Esophagus muscularis mucosa (tissue), 4 donors: ENCODE measurements at regions not wholly inside any gene's neighbourhood (a gene's known extent, or its start where the extent isn't known, plus 50 kb on each side); places are given as distances from the start of the nearest gene placed in this dataset.

Source experiments
- DNase-seq: peaks from one replicate; pipeline ENCODE4 v3.0.0-alpha.2; 2017; ENCODE audit errors: extremely low spot score
- H3K27ac ChIP-seq, 4 donors: fragments of 200-600 bp; sonication (generic); replicated peaks in 1 of 4; 1 replicate in 3 of 4; 2 replicates in 1 of 4; pipeline ENCODE4 v1.5.1; 2016 to 2019; ENCODE audit warnings: mild to moderate bottlenecking in 1 of 4
- H3K27me3 ChIP-seq, 4 donors: fragments of 200-600 bp; sonication (generic); one replicate each; pipeline versions ENCODE4 v1.5.1 to v1.6.0; 2016 to 2019
- H3K36me3 ChIP-seq, 4 donors: fragments of 200-600 bp; sonication (generic); one replicate each; pipeline ENCODE4 v1.5.1; 2016 to 2019
- H3K4me1 ChIP-seq, 4 donors: fragments of 200-600 bp; sonication (generic); one replicate each; pipeline ENCODE4 v1.5.1; 2016 to 2019
- H3K4me3 ChIP-seq, 4 donors: fragments of 200-600 bp; sonication (generic); 1 replicate in 2 of 4; 2 replicates in 2 of 4; pipeline ENCODE4 v1.5.1; 2016 to 2019; ENCODE audit warnings: mild to moderate bottlenecking in 4 of 4, moderate library complexity in 1 of 4
- H3K9me3 ChIP-seq, 4 donors: fragments of 200-600 bp; sonication (generic); 1 replicate in 3 of 4; 2 replicates in 1 of 4; pipeline ENCODE4 v1.5.1; 2016 to 2019
- EP300 ChIP-seq: sonication (generic); formaldehyde crosslinking; IDR thresholded peaks from one replicate; pipeline ENCODE4 v1.6.1; 2017; ENCODE audit warnings: antibody characterized with exemption
- POLR2A ChIP-seq: fragments of 450-650 bp; IDR thresholded peaks from one replicate; pipeline ENCODE4 v1.6.1; 2017; ENCODE audit warnings: antibody characterized with exemption, moderate library complexity, mild to moderate bottlenecking, low read depth
- POLR2AphosphoS5 ChIP-seq, 2 donors: sonication (generic); formaldehyde crosslinking; IDR thresholded peaks; one replicate each; pipeline ENCODE4 v1.6.1; 2017; ENCODE audit warnings: antibody characterized with exemption in 2 of 2
- WGBS: methylation state at CpG from one replicate; pipeline ENCODE4 v1.1.5; 2018; 5-methylcytosine and 5-hydroxymethylcytosine counted together
- intact Hi-C: fragments of 100-400 bp; cut with DNase I; formaldehyde crosslinking; loops from one replicate; pipeline ENCODE4 v1.15.1; 2023
- TF ChIP-seq, protein P1 (sequence below), 3 experiments: fragments of 200-600 bp in 2 of 3; fragments of 450-650 bp in 1 of 3; sonication (generic) in 2 of 3; IDR thresholded peaks; one replicate each; pipeline ENCODE4 v1.5.1; 2017 to 2019; ENCODE audit warnings: antibody characterized with exemption in 3 of 3, mild to moderate bottlenecking in 2 of 3, moderate library complexity in 1 of 3

DNA sequence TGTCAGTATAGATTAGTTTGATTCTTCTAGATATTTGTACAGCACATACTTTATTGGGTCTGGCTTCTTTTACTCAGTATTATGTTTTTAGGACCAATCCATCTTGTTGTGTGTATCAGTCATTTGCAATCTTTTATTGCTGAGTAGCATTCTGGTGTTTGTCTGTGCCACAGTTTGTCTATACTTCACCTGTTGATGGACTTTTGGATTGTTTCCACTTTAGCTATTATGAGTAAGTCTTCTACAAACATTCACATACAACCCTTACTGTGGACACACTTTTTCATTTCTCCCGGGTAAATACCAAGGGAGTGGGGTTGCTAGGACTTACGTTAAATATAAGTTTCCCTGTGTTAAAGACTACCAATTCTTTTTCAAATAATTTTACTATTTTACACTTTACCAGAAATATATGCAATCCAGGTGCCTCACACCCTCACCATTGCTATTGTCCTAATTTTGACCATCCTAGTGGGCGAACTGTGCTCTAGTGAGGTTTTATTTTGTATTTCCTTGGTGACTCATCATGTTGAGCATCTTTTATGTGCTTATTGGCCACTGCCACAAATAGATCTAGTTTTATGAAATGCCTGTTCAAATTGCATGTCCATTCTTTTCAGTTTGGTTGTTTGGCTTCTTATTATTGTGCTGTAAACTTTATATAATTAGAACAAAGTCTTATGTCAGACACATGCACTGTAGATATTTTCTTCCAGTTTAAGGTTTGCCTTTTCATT is 304.7 kb upstream of the TMTC1 start:
- TF ChIP-seq EP300 (no peak), POLR2AphosphoS5 (IDR thresholded peaks at IDR 0.05) (no peak), POLR2A (no peak)
- TF ChIP-seq, protein P1, sequence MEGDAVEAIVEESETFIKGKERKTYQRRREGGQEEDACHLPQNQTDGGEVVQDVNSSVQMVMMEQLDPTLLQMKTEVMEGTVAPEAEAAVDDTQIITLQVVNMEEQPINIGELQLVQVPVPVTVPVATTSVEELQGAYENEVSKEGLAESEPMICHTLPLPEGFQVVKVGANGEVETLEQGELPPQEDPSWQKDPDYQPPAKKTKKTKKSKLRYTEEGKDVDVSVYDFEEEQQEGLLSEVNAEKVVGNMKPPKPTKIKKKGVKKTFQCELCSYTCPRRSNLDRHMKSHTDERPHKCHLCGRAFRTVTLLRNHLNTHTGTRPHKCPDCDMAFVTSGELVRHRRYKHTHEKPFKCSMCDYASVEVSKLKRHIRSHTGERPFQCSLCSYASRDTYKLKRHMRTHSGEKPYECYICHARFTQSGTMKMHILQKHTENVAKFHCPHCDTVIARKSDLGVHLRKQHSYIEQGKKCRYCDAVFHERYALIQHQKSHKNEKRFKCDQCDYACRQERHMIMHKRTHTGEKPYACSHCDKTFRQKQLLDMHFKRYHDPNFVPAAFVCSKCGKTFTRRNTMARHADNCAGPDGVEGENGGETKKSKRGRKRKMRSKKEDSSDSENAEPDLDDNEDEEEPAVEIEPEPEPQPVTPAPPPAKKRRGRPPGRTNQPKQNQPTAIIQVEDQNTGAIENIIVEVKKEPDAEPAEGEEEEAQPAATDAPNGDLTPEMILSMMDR (IDR thresholded peaks at IDR 0.05): no peak
- Histone ChIP-seq H3K27ac (no peak overlapping the region), H3K4me3 (no peak overlapping the region), H3K4me1 (no peaks in the 10 kb centered on the region), H3K36me3 (no peaks in the 10 kb centered on the region), H3K27me3 (no peaks in the 10 kb centered on the region), H3K9me3 (no peaks in the 10 kb centered on the region)
- 50% methylated on average over 3 of the region's 3 CpGs for WGBS
- no peak for DNase-seq
- intact Hi-C loops: no loop called here

DNA sequence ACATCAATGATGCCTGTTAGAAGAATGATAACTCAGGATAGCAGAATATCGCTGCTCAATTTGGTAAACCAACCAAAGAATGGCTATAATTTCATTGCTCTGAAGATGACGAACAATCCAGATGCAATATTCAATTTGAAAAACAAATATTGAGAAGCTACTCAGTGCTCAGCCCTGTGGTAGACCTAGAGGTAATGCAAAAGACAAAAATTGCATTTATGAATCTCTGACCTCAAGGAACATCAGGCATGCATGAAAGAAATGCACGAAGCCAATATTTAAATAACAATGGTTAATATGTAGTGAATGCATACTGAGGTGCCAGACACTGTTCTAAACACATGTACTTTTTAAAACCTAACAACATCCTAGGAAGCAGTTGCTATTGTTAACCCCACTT is 298.6 kb upstream of the TMTC1 start:
- no peak for DNase-seq
- Histone ChIP-seq H3K27me3 (no peaks in the 10 kb centered on the region), H3K36me3 (no peaks in the 10 kb centered on the region), H3K4me1 (no peaks in the 10 kb centered on the region), H3K9me3 (no peaks in the 10 kb centered on the region), H3K27ac (no peak overlapping the region), H3K4me3 (no peak overlapping the region)
- intact Hi-C loops: no loop called here
- 43% methylated on average over 3 of the region's 3 CpGs for WGBS
- TF ChIP-seq POLR2AphosphoS5 (IDR thresholded peaks at IDR 0.05) (no peak), EP300 (no peak), POLR2A (no peak)
- TF ChIP-seq, protein P1 (IDR thresholded peaks at IDR 0.05): no peak

DNA sequence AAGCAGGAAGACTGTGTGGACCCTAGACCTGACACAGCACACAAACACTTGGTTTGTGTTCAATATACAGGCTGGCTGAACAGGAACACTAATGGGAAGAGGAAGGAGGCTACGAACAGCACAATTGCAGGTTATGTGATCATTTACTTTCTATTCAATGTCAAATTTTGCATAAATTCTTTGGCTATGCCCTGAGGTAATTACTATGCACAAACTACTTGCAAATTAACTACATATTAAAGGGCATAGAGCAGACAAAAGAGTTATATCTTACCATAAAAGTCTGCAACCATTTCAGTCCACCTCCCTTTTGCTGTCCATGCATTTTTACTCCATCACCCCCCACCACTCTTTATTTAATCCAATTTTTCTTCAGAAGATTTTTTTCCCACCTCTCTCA is 291.2 kb upstream of the TMTC1 start:
- 89% methylated on average over 1 of the region's 1 CpG for WGBS
- no peak for TF ChIP-seq EP300
- TF ChIP-seq, protein P1 (IDR thresholded peaks at IDR 0.05): no peak
- no peak for TF ChIP-seq POLR2A
- no peak for TF ChIP-seq POLR2AphosphoS5 (IDR thresholded peaks at IDR 0.05)
- no peaks in the 10 kb centered on the region for H3K36me3 ChIP-seq

DNA sequence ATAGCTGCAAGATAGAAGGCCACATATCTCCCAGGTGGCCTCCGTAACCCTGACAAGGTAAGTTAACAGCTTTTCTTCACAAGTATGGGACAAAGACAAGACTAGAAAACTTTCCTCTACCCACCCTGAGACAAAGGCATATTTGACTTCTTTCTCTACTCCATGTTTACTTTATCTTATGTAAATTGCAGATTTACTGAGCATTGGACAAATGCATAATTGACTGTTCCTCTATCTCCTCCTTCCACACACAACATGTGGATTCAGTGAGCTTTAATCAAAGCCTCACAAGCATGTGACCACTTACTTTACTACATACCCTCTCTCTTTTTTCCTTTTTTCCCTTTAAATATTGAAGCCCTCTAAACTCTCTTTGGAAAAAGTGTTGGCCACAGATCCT is 289.1 kb upstream of the TMTC1 start:
- no peak for DNase-seq
- Histone ChIP-seq H3K9me3 (no peaks in the 10 kb centered on the region), H3K4me3 (no peak overlapping the region), H3K27ac (no peak overlapping the region), H3K27me3 (no peaks in the 10 kb centered on the region), H3K36me3 (no peaks in the 10 kb centered on the region), H3K4me1 (no peaks in the 10 kb centered on the region)
- WGBS: 100% methylated on average over 1 of the region's 1 CpG
- intact Hi-C loops: no loop called here
- TF ChIP-seq POLR2A (no peak), POLR2AphosphoS5 (IDR thresholded peaks at IDR 0.05) (no peak), EP300 (no peak)
- TF ChIP-seq, protein P1 (IDR thresholded peaks at IDR 0.05): no peak

More for the DNA sequence above, 291.2 kb upstream of the TMTC1 start:
- Histone ChIP-seq H3K4me3 (no peak overlapping the region), H3K9me3 (no peaks in the 10 kb centered on the region), H3K27ac (no peak overlapping the region), H3K4me1 (no peaks in the 10 kb centered on the region), H3K27me3 (no peaks in the 10 kb centered on the region)
- intact Hi-C loops: no loop called here
- no peak for DNase-seq

DNA sequence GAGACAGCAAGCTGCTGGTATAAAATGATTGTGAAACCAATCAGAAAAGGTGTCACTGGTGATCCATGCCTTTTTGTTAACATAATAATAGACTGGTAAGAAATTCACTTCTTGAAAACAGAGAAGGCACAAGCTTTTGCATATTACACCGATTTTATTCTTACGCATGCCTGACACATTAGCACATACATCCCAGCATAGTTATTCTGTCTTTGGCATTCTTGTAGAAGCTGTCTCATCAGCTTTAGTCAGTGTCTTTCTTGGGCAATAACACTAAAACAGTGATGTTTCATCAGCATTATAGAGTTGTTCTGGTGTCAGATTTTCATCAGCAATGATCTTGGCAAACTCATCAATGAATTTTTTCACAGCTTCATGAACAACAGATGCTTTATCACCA is 283.4 kb upstream of the TMTC1 start:
- 100% methylated on average over 2 of the region's 2 CpGs for WGBS
- H3K27ac ChIP-seq: no peak overlapping the region
- intact Hi-C loops: no loop called here
- H3K9me3 ChIP-seq: no peaks in the 10 kb centered on the region
- TF ChIP-seq POLR2A (no peak), EP300 (no peak), POLR2AphosphoS5 (IDR thresholded peaks at IDR 0.05) (no peak)
- TF ChIP-seq, protein P1 (IDR thresholded peaks at IDR 0.05): no peak
- no peak for DNase-seq
- H3K36me3 ChIP-seq: no peaks in the 10 kb centered on the region
- no peaks in the 10 kb centered on the region for H3K27me3 ChIP-seq
- no peaks in the 10 kb centered on the region for H3K4me1 ChIP-seq
- no peak overlapping the region for H3K4me3 ChIP-seq
